ENCODE measurements at regions not wholly inside any gene's neighbourhood (a gene's known extent, or its start where the extent isn't known, plus 50 kb on each side); places are given as distances from the start of the nearest gene placed in this dataset.

DNA sequence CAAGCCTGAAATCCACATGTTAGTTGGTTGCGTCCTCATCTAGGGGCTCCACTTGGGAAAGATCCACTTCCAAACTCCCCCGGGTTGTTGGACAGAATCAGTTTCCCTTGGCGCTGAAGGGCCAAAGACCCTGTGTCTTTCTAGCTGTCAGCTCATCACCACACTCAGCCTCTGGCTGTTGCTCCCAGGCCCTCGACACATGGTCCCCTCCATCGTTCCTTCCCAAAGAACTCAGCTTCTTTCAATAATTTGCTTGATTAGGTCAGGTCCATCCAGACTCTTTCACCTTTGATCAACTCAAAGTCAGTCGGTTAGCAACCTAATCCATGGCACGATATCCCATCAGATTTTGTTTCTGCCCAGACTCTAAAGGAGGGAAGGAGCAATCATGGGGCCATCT is 254.8 kb upstream of the SULF2 start:
- TF ChIP-seq, protein P1, sequence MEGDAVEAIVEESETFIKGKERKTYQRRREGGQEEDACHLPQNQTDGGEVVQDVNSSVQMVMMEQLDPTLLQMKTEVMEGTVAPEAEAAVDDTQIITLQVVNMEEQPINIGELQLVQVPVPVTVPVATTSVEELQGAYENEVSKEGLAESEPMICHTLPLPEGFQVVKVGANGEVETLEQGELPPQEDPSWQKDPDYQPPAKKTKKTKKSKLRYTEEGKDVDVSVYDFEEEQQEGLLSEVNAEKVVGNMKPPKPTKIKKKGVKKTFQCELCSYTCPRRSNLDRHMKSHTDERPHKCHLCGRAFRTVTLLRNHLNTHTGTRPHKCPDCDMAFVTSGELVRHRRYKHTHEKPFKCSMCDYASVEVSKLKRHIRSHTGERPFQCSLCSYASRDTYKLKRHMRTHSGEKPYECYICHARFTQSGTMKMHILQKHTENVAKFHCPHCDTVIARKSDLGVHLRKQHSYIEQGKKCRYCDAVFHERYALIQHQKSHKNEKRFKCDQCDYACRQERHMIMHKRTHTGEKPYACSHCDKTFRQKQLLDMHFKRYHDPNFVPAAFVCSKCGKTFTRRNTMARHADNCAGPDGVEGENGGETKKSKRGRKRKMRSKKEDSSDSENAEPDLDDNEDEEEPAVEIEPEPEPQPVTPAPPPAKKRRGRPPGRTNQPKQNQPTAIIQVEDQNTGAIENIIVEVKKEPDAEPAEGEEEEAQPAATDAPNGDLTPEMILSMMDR (conservative IDR thresholded peaks at IDR 0.05; ENCODE audit: low read depth, low read length): no peak
- TF ChIP-seq EZH2 (IDR thresholded peaks at IDR 0.05; ENCODE audit: borderline replicate concordance, low read depth, low read length, poor library complexity, severe bottlenecking): no peak

All from A673 (cell line).